Neural crest cell (in vitro differentiated cells): ENCODE measurements at regions not wholly inside any gene's neighbourhood (a gene's known extent, or its start where the extent isn't known, plus 50 kb on each side); places are given as distances from the start of the nearest gene placed in this dataset.

Source experiments
- DNase-seq: peaks from one replicate; pipeline ENCODE4 v3.0.0; 2021; ENCODE audit warnings: low read depth, mixed read lengths, low spot score
- H3K27ac Mint-ChIP-seq: one replicate; pipeline ENCODE4 v1.8.0; 2021; ENCODE audit warnings: mild to moderate bottlenecking, mixed read lengths; ENCODE audit not compliant: unreplicated experiment
- H3K27me3 Mint-ChIP-seq: 2 replicates; pipeline ENCODE4 v1.8.0; 2021; ENCODE audit warnings: low read depth, mild to moderate bottlenecking, mixed read lengths
- H3K36me3 Mint-ChIP-seq: 2 replicates; pipeline ENCODE4 v1.8.0; 2021; ENCODE audit warnings: low read depth, mild to moderate bottlenecking, mixed read lengths
- H3K4me1 Mint-ChIP-seq: 2 replicates; pipeline ENCODE4 v1.8.0; 2021; ENCODE audit warnings: mixed read lengths
- H3K4me3 Mint-ChIP-seq: one replicate; pipeline ENCODE4 v1.8.0; 2021; ENCODE audit warnings: mild to moderate bottlenecking, mixed read lengths
- H3K9me3 Mint-ChIP-seq: 2 replicates; pipeline ENCODE4 v1.8.0; 2021; ENCODE audit warnings: mixed read lengths
- CTCF ChIP-seq: fragments of 200-600 bp; sonication (generic); conservative IDR thresholded peaks from 2 replicates; pipeline ENCODE4 v1.5.0; 2021; ENCODE audit warnings: antibody characterized with exemption, mild to moderate bottlenecking

DNA sequence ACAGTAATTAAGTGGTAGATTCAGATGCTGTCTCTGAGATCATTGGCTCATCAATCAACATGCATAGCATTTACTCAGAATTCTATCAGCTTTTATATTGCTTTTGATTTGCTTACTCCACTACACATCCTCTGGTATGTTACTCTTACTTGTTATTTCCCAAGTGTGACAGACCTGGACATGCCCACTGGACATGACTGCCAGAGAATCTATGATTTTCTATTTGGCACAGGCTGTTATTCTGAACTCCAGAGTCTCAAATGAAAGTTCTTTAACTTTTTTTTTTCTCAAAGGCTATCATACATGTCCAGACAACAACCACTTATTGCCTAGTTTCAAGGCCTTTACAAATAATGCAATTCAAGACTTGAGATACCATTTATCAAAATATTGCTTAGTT is 116.1 kb upstream of the ARHGAP24 start:
- no peak for TF ChIP-seq CTCF
- Mint-ChIP-seq H3K4me1 (no peaks in the 10 kb centered on the region), H3K9me3 (peaks cover 9% of the 10 kb centered on the region), H3K27me3 (no peaks in the 10 kb centered on the region), H3K4me3 (no peak overlapping the region), H3K27ac (no peak overlapping the region), H3K36me3 (peaks cover 2% of the 10 kb centered on the region)
- no peak for DNase-seq

DNA sequence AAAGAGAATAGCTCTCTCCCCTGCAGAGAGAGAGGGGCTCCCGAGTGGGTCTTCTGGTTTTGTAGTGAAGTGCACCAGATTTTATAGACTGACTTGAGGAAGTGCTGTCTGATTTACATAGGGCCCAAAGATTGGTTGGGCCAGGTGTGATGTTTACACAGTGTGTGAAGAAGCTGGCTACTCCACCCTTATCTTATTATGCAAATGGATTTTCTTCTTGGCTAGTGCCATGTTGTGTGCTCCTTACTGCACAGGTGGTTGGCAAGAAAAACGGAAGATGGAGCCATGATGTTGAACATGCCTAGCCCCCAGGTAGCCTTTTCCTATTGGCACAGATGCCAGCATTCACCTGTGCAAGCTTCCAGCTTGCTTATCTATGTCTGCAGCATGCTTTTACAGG is 112.4 kb upstream of the ARHGAP24 start:
- Mint-ChIP-seq H3K27ac (no peak overlapping the region), H3K4me1 (no peaks in the 10 kb centered on the region), H3K9me3 (peaks cover 9% of the 10 kb centered on the region), H3K36me3 (peaks cover 2% of the 10 kb centered on the region), H3K4me3 (no peak overlapping the region), H3K27me3 (no peaks in the 10 kb centered on the region)
- no peak for DNase-seq
- no peak for TF ChIP-seq CTCF

- H3K27ac Mint-ChIP-seq: no peak overlapping the region
- no peak for TF ChIP-seq CTCF
- H3K4me3 Mint-ChIP-seq: no peak overlapping the region
- H3K9me3 Mint-ChIP-seq: no peaks in the 10 kb centered on the region
- H3K4me1 Mint-ChIP-seq: peaks cover 16% of the 10 kb centered on the region
- DNase-seq: no peak
- no peaks in the 10 kb centered on the region for H3K27me3 Mint-ChIP-seq
- no peaks in the 10 kb centered on the region for H3K36me3 Mint-ChIP-seq
These were observed 107.1 kb upstream of the ARHGAP24 start for GRCh38 chr4:85367815-85368214.

- peaks cover 16% of the 10 kb centered on the region for H3K4me1 Mint-ChIP-seq
These were observed 106.7 kb upstream of the ARHGAP24 start for GRCh38 chr4:85368240-85368639.

DNA sequence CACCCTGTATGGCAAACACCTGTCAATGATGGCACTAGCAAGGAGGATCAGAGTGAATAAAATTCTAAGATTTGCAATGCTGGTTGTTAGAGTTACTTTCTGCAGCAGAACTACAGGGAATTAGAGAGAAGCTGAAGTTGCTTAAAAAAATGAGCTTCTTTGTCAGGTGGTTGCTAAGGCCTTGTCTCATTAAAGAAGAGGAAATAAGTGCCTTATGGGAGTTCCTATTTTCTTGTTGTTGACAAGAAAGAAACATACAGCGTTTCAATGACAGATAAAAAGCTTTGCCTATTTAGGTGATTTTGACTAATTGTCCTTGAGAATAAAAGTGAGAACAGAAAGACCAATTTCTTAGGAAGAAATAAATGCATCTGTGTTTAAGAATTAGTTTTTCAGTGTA is 106.0 kb upstream of the ARHGAP24 start:
- no peaks in the 10 kb centered on the region for H3K27me3 Mint-ChIP-seq
- no peak overlapping the region for H3K27ac Mint-ChIP-seq
- peaks cover 16% of the 10 kb centered on the region for H3K4me1 Mint-ChIP-seq
- DNase-seq: no peak
- H3K36me3 Mint-ChIP-seq: no peaks in the 10 kb centered on the region
- TF ChIP-seq CTCF: no peak
- no peaks in the 10 kb centered on the region for H3K9me3 Mint-ChIP-seq
- no peak overlapping the region for H3K4me3 Mint-ChIP-seq

More at GRCh38 chr4:85368240-85368639, 106.7 kb upstream of the ARHGAP24 start:
- TF ChIP-seq CTCF: no peak
- H3K4me3 Mint-ChIP-seq: no peak overlapping the region
- no peaks in the 10 kb centered on the region for H3K9me3 Mint-ChIP-seq
- H3K27me3 Mint-ChIP-seq: no peaks in the 10 kb centered on the region
- no peak overlapping the region for H3K27ac Mint-ChIP-seq
- H3K36me3 Mint-ChIP-seq: no peaks in the 10 kb centered on the region
- no peak for DNase-seq
